PC-9 (cell line): ENCODE measurements at regions not wholly inside any gene's neighbourhood (a gene's known extent, or its start where the extent isn't known, plus 50 kb on each side); places are given as distances from the start of the nearest gene placed in this dataset.

ENCODE experiments used
- BruUV-seq: library from RNA; stranded (reverse); fragments of 400-500 nt; replicated peaks from 2 replicates; lab custom pipeline; 2021; lab: Mats Ljungman, UMichigan
- CTCF ChIA-PET: fragments of 300-600 bp; sonication (Branson Sonifier 250); formaldehyde crosslinking; loops from one replicate; lab custom pipeline; 2022; ENCODE audit warnings: antibody characterized with exemption; lab: Charles Lee
- POLR2A ChIA-PET: fragments of 300-600 bp; sonication (Branson Sonifier 250); formaldehyde crosslinking; loops from one replicate; lab custom pipeline; 2022; ENCODE audit warnings: antibody characterized with exemption; ENCODE audit not compliant: unreplicated experiment; lab: Charles Lee
- DNase-seq, 2 experiments: peaks; one replicate each; pipeline versions ENCODE4 v3.0.0 to v3.0.0-alpha.2; 2015 to 2022; ENCODE audit warnings: mixed read lengths in 1 of 2
- H2AFZ ChIP-seq: fragments of 200-600 bp; sonication (generic); 2 replicates; pipeline ENCODE4 v1.8.1; 2017; ENCODE audit warnings: antibody characterized with exemption
- H3F3A ChIP-seq: fragments of 200-600 bp; sonication (generic); 2 replicates; pipeline ENCODE4 v1.8.1; 2017; ENCODE audit warnings: antibody characterized with exemption, mild to moderate bottlenecking, low read depth; ENCODE audit not compliant: insufficient read depth
- H3K27ac ChIP-seq: fragments of 200-600 bp; sonication (generic); 2 replicates; pipeline ENCODE4 v1.6.1; 2016; ENCODE audit warnings: mixed run types
- H3K27me3 ChIP-seq: fragments of 200-600 bp; sonication (generic); 2 replicates; pipeline ENCODE4 v1.6.1; 2016; ENCODE audit warnings: low read depth, mixed run types; ENCODE audit not compliant: insufficient read depth
- H3K36me3 ChIP-seq: fragments of 200-600 bp; sonication (generic); 2 replicates; pipeline ENCODE4 v1.6.1; 2016; ENCODE audit warnings: low read depth, mixed run types
- H3K4me1 ChIP-seq: fragments of 200-600 bp; sonication (generic); replicated peaks from 2 replicates; pipeline ENCODE4 v1.6.1; 2016; ENCODE audit warnings: mixed run types; ENCODE audit not compliant: insufficient read depth
- H3K4me2 ChIP-seq: fragments of 200-600 bp; sonication (generic); 2 replicates; pipeline ENCODE4 v1.6.1; 2017; ENCODE audit warnings: mixed run types
- H3K4me3 ChIP-seq: fragments of 200-600 bp; sonication (generic); 2 replicates; pipeline ENCODE4 v1.6.1; 2016; ENCODE audit warnings: mixed run types
- H3K79me2 ChIP-seq: fragments of 200-600 bp; sonication (generic); 2 replicates; pipeline ENCODE4 v1.6.1; 2017; ENCODE audit warnings: low read depth, mixed run types
- H3K9me2 ChIP-seq: fragments of 200-600 bp; sonication (generic); 2 replicates; pipeline ENCODE4 v1.8.1; 2017; ENCODE audit warnings: mild to moderate bottlenecking; ENCODE audit not compliant: insufficient read depth
- H3K9me3 ChIP-seq: fragments of 200-600 bp; sonication (generic); 2 replicates; pipeline ENCODE4 v1.8.1; 2016; ENCODE audit warnings: low read depth; ENCODE audit not compliant: insufficient read depth
- H4K20me1 ChIP-seq: fragments of 200-600 bp; sonication (generic); 2 replicates; pipeline ENCODE4 v1.8.1; 2017; ENCODE audit not compliant: insufficient read depth
- CTCF ChIP-seq: fragments of 200-600 bp; sonication (generic); conservative IDR thresholded peaks from 2 replicates; pipeline ENCODE4 v1.6.1; 2017; ENCODE audit warnings: mixed run types, antibody characterized with exemption, mild to moderate bottlenecking, moderate library complexity
- EZH2 ChIP-seq: fragments of 200-600 bp; sonication (generic); IDR thresholded peaks from 2 replicates; pipeline ENCODE4 v1.8.0; 2017; ENCODE audit warnings: antibody characterized with exemption, low read depth
- intact Hi-C: fragments of 100-400 bp; cut with micrococcal nuclease; formaldehyde crosslinking; loops from one replicate; pipeline ENCODE4 v1.10.0; 2022; ENCODE audit not compliant: unreplicated experiment

- no peak overlapping the region for H3K4me3 ChIP-seq
- no peaks in the 10 kb centered on the region for H3K27me3 ChIP-seq
- no peaks in the 10 kb centered on the region for H3K9me3 ChIP-seq
- H3K4me1 ChIP-seq: peaks cover 7% of the 10 kb centered on the region; the same call in 1 of the 2 replicates
- H3K79me2 ChIP-seq: no peaks in the 10 kb centered on the region
- no TSS peak for BruUV-seq
- no peak overlapping the region for H2AFZ ChIP-seq
- no peaks in the 10 kb centered on the region for H4K20me1 ChIP-seq
- no peak for DNase-seq
- CTCF ChIA-PET: no interaction called here
- intact Hi-C loops: no loop called here
- POLR2A ChIA-PET: no interaction called here
- H3F3A ChIP-seq: no peaks in the 10 kb centered on the region
- no peak overlapping the region for H3K4me2 ChIP-seq
- no peaks in the 10 kb centered on the region for H3K36me3 ChIP-seq
- H3K9me2 ChIP-seq: no peaks in the 10 kb centered on the region
- H3K27ac ChIP-seq: no peak overlapping the region
- TF ChIP-seq EZH2: no peak
- no peak for TF ChIP-seq CTCF
These were observed 58.1 kb downstream of the SOCS3 start for GRCh38 chr17:78301821-78302213.

- CTCF ChIA-PET: no interaction called here
- 0 out of 2 replicates have a peak overlapping the region, but pooled peaks have one; percentile 7 for H3K4me2 ChIP-seq
- H3K36me3 ChIP-seq: no peaks in the 10 kb centered on the region
- H4K20me1 ChIP-seq: no peaks in the 10 kb centered on the region
- no peaks in the 10 kb centered on the region for H3K9me2 ChIP-seq
- POLR2A ChIA-PET: no interaction called here
- no peak overlapping the region for H3K27ac ChIP-seq
- no peak overlapping the region for H3K4me3 ChIP-seq
- no peak for DNase-seq
- H3K27me3 ChIP-seq: no peaks in the 10 kb centered on the region
- no peaks in the 10 kb centered on the region for H3K9me3 ChIP-seq
- no peaks in the 10 kb centered on the region for H3F3A ChIP-seq
- TF ChIP-seq EZH2 (no peak), CTCF (no peak)
- no TSS peak for BruUV-seq
- no peaks in the 10 kb centered on the region for H3K79me2 ChIP-seq
- H3K4me1 ChIP-seq: peaks cover 7% of the 10 kb centered on the region; the same call in 1 of the 2 replicates
- no peak overlapping the region for H2AFZ ChIP-seq
- intact Hi-C loops: no loop called here
These were observed 58.7 kb downstream of the SOCS3 start for GRCh38 chr17:78300962-78301820.

- DNase-seq: no peak
- Histone ChIP-seq H3K27me3 (no peaks in the 10 kb centered on the region), H3K9me3 (no peaks in the 10 kb centered on the region), H4K20me1 (no peaks in the 10 kb centered on the region), H3F3A (peaks cover 14% of the 10 kb centered on the region), H3K9me2 (no peaks in the 10 kb centered on the region), H3K79me2 (no peaks in the 10 kb centered on the region), H2AFZ (no peak overlapping the region), H3K4me3 (no peak overlapping the region), H3K4me1 (peaks cover 14% of the 10 kb centered on the region), H3K36me3 (no peaks in the 10 kb centered on the region), H3K4me2 (no peak overlapping the region), H3K27ac (no peak overlapping the region)
- intact Hi-C loops: no loop called here
- no TSS peak for BruUV-seq
- TF ChIP-seq EZH2: no peak
- no peak for TF ChIP-seq CTCF
- ChIA-PET CTCF (no interaction called here), POLR2A (interaction anchor here (0.5 kb wide), 1 partner anchor 467 kb away, joined by 11 read pairs; no protein-coding TSS in a partner anchor)
These were observed 60.8 kb downstream of the SOCS3 start for GRCh38 chr17:78299049-78299448.
